Calu3 (cell line): ENCODE measurements at regions not wholly inside any gene's neighbourhood (a gene's known extent, or its start where the extent isn't known, plus 50 kb on each side); places are given as distances from the start of the nearest gene placed in this dataset.

Experiments used
- BruUV-seq: library from RNA; stranded (reverse); fragments of 400-500 nt; replicated peaks from 2 replicates; lab custom pipeline; 2021; lab: Mats Ljungman, UMichigan
- CTCF ChIA-PET: fragments of 300-600 bp; sonication (Branson Sonifier 250); formaldehyde crosslinking; loops from one replicate; lab custom pipeline; 2022; ENCODE audit warnings: antibody characterized with exemption; lab: Charles Lee
- DNase-seq: peaks from one replicate; pipeline ENCODE4 v3.0.0; 2022
- H3K27ac Mint-ChIP-seq: one replicate; pipeline ENCODE4 v1.8.0; 2022; ENCODE audit warnings: mixed read lengths; ENCODE audit not compliant: unreplicated experiment
- H3K27me3 Mint-ChIP-seq: one replicate; pipeline ENCODE4 v1.8.0; 2022; ENCODE audit warnings: mixed read lengths; ENCODE audit not compliant: unreplicated experiment
- H3K36me3 Mint-ChIP-seq: one replicate; pipeline ENCODE4 v1.8.0; 2022; ENCODE audit warnings: mild to moderate bottlenecking, moderate library complexity, mixed read lengths; ENCODE audit not compliant: insufficient read depth, unreplicated experiment
- H3K4me1 Mint-ChIP-seq: one replicate; pipeline ENCODE4 v1.8.0; 2022; ENCODE audit warnings: mild to moderate bottlenecking, low read depth, mixed read lengths; ENCODE audit not compliant: unreplicated experiment
- H3K4me3 Mint-ChIP-seq: one replicate; pipeline ENCODE4 v1.8.0; 2022; ENCODE audit warnings: mild to moderate bottlenecking, low read depth, moderate library complexity, mixed read lengths; ENCODE audit not compliant: unreplicated experiment
- H3K9me3 Mint-ChIP-seq: one replicate; pipeline ENCODE4 v1.8.0; 2022; ENCODE audit warnings: low read depth, mixed read lengths; ENCODE audit not compliant: unreplicated experiment
- CTCF ChIP-seq: fragments of 200-600 bp; IDR thresholded peaks from one replicate; pipeline ENCODE4 v1.8.0; 2022; ENCODE audit warnings: antibody characterized with exemption; ENCODE audit not compliant: unreplicated experiment
- intact Hi-C: fragments of 100-400 bp; cut with micrococcal nuclease; formaldehyde crosslinking; loops from one replicate; pipeline ENCODE4 v1.10.0; 2022; ENCODE audit not compliant: unreplicated experiment

- TF ChIP-seq CTCF: no peak
- Mint-ChIP-seq H3K4me1 (no peaks in the 10 kb centered on the region), H3K4me3 (no peak overlapping the region), H3K27ac (no peak overlapping the region), H3K9me3 (no peaks in the 10 kb centered on the region), H3K27me3 (peaks cover 88% of the 10 kb centered on the region), H3K36me3 (no peaks in the 10 kb centered on the region)
- CTCF ChIA-PET: no interaction called here
- no TSS peak for BruUV-seq
- intact Hi-C loops: no loop called here
- DNase-seq: no peak
These were observed 175.4 kb upstream of the LINGO1 start for GRCh38 chr15:77808075-77808474.

GRCh38 chr15:77807611-77808010 lies 174.9 kb upstream of the LINGO1 start:
- no peak for TF ChIP-seq CTCF
- Mint-ChIP-seq H3K9me3 (no peaks in the 10 kb centered on the region), H3K27ac (no peak overlapping the region), H3K4me1 (no peaks in the 10 kb centered on the region), H3K27me3 (peaks cover 88% of the 10 kb centered on the region), H3K36me3 (no peaks in the 10 kb centered on the region), H3K4me3 (no peak overlapping the region)
- BruUV-seq: no TSS peak
- no peak for DNase-seq
- CTCF ChIA-PET: no interaction called here
- intact Hi-C loops: no loop called here

GRCh38 chr15:77807115-77807514 lies 174.4 kb upstream of the LINGO1 start:
- no peak overlapping the region for H3K4me3 Mint-ChIP-seq
- BruUV-seq: no TSS peak
- no peak for DNase-seq
- H3K36me3 Mint-ChIP-seq: no peaks in the 10 kb centered on the region
- H3K9me3 Mint-ChIP-seq: no peaks in the 10 kb centered on the region
- peaks cover 88% of the 10 kb centered on the region for H3K27me3 Mint-ChIP-seq
- CTCF ChIA-PET: no interaction called here
- H3K27ac Mint-ChIP-seq: no peak overlapping the region
- H3K4me1 Mint-ChIP-seq: no peaks in the 10 kb centered on the region
- TF ChIP-seq CTCF: no peak
- intact Hi-C loops: no loop called here

GRCh38 chr15:77804210-77804609 lies 171.5 kb upstream of the LINGO1 start:
- no peak for DNase-seq
- no peaks in the 10 kb centered on the region for H3K9me3 Mint-ChIP-seq
- no peak overlapping the region for H3K27ac Mint-ChIP-seq
- CTCF ChIA-PET: no interaction called here
- peaks cover 94% of the 10 kb centered on the region for H3K27me3 Mint-ChIP-seq
- no peak overlapping the region for H3K4me3 Mint-ChIP-seq
- no TSS peak for BruUV-seq
- H3K36me3 Mint-ChIP-seq: no peaks in the 10 kb centered on the region
- intact Hi-C loops: no loop called here
- H3K4me1 Mint-ChIP-seq: no peaks in the 10 kb centered on the region
- no peak for TF ChIP-seq CTCF
